ENCODE measurements at regions not wholly inside any gene's neighbourhood (a gene's known extent, or its start where the extent isn't known, plus 50 kb on each side); places are given as distances from the start of the nearest gene placed in this dataset.

DNA sequence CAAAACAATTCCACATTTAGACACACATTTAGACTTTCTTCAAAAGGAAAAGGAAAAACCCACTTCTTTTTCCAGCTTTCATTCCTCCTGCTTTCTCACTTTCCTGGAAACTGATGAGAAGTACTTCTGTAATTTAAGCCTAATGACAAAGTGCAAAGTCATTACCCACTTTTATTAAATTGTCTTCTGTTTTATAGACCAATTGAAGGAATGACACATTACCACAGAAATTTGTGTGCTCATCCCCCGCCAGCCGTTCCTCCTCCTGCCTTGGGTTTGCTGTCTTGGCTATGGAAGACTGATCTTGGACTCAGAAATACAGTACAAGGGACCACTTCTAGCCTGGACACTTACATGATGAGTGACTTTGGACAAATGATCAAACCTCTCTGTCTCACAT, 717.8 kb downstream of the SORCS3 start:
- intact Hi-C loops (cut with DNase I; ENCODE audit: low total_unique reads), result no loop called here
- no peak for DNase-seq (ENCODE audit: low spot score in 2 of 2)
- H3K4me3 ChIP-seq (ENCODE audit: low read depth, poor library complexity, severe bottlenecking), result no peak overlapping the region
- TF ChIP-seq POLR2A (IDR thresholded peaks at IDR 0.05), result no peak
- TF ChIP-seq, protein P1, sequence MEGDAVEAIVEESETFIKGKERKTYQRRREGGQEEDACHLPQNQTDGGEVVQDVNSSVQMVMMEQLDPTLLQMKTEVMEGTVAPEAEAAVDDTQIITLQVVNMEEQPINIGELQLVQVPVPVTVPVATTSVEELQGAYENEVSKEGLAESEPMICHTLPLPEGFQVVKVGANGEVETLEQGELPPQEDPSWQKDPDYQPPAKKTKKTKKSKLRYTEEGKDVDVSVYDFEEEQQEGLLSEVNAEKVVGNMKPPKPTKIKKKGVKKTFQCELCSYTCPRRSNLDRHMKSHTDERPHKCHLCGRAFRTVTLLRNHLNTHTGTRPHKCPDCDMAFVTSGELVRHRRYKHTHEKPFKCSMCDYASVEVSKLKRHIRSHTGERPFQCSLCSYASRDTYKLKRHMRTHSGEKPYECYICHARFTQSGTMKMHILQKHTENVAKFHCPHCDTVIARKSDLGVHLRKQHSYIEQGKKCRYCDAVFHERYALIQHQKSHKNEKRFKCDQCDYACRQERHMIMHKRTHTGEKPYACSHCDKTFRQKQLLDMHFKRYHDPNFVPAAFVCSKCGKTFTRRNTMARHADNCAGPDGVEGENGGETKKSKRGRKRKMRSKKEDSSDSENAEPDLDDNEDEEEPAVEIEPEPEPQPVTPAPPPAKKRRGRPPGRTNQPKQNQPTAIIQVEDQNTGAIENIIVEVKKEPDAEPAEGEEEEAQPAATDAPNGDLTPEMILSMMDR (IDR thresholded peaks at IDR 0.05), result no peak
- 78 to 86% methylated on average over 2 of the region's 2 CpGs for WGBS, 2 donors

DNA sequence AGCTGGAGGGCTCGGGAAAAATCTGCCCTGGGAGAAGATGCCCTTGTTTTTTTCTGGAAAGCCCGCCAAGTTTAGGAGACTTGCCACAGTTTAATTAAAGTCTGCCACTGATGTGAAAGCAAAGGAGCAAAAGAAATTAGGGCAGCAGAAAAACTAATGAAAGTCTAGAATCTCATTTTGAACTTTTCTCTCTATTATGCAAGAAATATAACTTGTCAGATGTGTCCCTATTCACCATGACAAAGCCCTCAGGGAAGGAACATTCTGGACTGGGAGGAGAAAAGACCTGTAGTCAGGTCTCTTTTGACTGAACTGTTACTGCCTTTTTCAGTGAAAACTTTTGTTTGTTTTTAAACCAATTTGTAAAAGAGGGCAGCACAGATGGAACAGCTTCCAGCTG, 715.5 kb downstream of the SORCS3 start:
- WGBS, 2 donors, result 45 to 58% methylated on average over 2 of the region's 2 CpGs
- intact Hi-C loops (cut with DNase I; ENCODE audit: low total_unique reads), result no loop called here
- TF ChIP-seq, protein P1 (IDR thresholded peaks at IDR 0.05), result no peak
- TF ChIP-seq POLR2A (IDR thresholded peaks at IDR 0.05), result no peak
- no peak for DNase-seq (ENCODE audit: low spot score in 2 of 2)
- H3K4me3 ChIP-seq (ENCODE audit: low read depth, poor library complexity, severe bottlenecking), result no peak overlapping the region

- no peak overlapping the region for H3K4me3 ChIP-seq (ENCODE audit: low read depth, poor library complexity, severe bottlenecking)
- TF ChIP-seq, protein P1 (IDR thresholded peaks at IDR 0.05), result no peak
- no peak for TF ChIP-seq POLR2A (IDR thresholded peaks at IDR 0.05)
- WGBS, 2 donors, result 63 to 67% methylated on average over 1 of the region's 1 CpG
- intact Hi-C loops (cut with DNase I; ENCODE audit: low total_unique reads), result no loop called here
- no peak for DNase-seq (ENCODE audit: low spot score in 2 of 2)
Observed at GRCh38 chr10:105354010-105354409, 712.9 kb downstream of the SORCS3 start.

DNA sequence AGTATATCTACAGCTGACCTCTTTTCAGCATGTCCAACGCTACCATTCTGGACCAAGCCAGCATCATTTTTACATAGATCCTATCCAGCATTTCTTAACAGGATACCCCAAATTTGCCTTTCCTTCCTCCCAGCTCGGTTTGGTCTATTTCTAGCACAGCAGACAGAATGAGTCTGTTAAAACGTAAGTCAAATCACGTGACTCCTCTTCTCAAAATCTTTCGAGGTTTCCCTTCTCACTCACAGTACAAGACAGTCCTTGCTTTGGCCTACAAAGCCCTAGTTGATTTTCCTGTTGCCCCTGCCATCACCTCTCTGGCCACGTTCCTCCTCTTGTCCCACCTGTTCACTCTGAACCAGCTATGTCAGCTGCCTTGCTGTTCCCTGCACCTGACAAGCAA, 711.7 kb downstream of the SORCS3 start:
- WGBS, 2 donors, result 78 to 83% methylated on average over 6 of the region's 6 CpGs
- H3K4me3 ChIP-seq (ENCODE audit: low read depth, poor library complexity, severe bottlenecking), result no peak overlapping the region
- intact Hi-C loops (cut with DNase I; ENCODE audit: low total_unique reads), result no loop called here
- TF ChIP-seq, protein P1 (IDR thresholded peaks at IDR 0.05), result no peak
- no peak for TF ChIP-seq POLR2A (IDR thresholded peaks at IDR 0.05)
- DNase-seq (ENCODE audit: low spot score in 2 of 2), result no peak

- no peak for DNase-seq (ENCODE audit: low spot score in 2 of 2)
- 72 to 75% methylated on average over 2 of the region's 2 CpGs for WGBS, 2 donors
Observed at GRCh38 chr10:105352281-105352680, 711.2 kb downstream of the SORCS3 start.

GRCh38 chr10:105351187-105351586, 710.1 kb downstream of the SORCS3 start:
- no peak overlapping the region for H3K4me3 ChIP-seq (ENCODE audit: low read depth, poor library complexity, severe bottlenecking)
- no peak for DNase-seq (ENCODE audit: low spot score in 2 of 2)
- 73 to 80% methylated on average over 2 of the region's 2 CpGs for WGBS, 2 donors
- TF ChIP-seq POLR2A (IDR thresholded peaks at IDR 0.05), result no peak
- TF ChIP-seq, protein P1 (IDR thresholded peaks at IDR 0.05), result no peak
- intact Hi-C loops (cut with DNase I; ENCODE audit: low total_unique reads), result no loop called here

More at GRCh38 chr10:105352281-105352680, 711.2 kb downstream of the SORCS3 start:
- TF ChIP-seq, protein P1 (IDR thresholded peaks at IDR 0.05), result no peak
- no peak for TF ChIP-seq POLR2A (IDR thresholded peaks at IDR 0.05)
- intact Hi-C loops (cut with DNase I; ENCODE audit: low total_unique reads), result no loop called here
- no peak overlapping the region for H3K4me3 ChIP-seq (ENCODE audit: low read depth, poor library complexity, severe bottlenecking)

All from lower leg skin (tissue), 4 donors.